ENCODE measurements at regions not wholly inside any gene's neighbourhood (a gene's known extent, or its start where the extent isn't known, plus 50 kb on each side); places are given as distances from the start of the nearest gene placed in this dataset.

- no peak for TF ChIP-seq CTCF (IDR thresholded peaks at IDR 0.05; ENCODE audit: low read depth, low read length)
- TF ChIP-seq EZH2phosphoT487 (IDR thresholded peaks at IDR 0.05; ENCODE audit: low read depth) = no peak
Observed at GRCh38 chr13:69283837-69284236, 823.8 kb upstream of the ATXN8OS start.
